ENCODE measurements at regions not wholly inside any gene's neighbourhood (a gene's known extent, or its start where the extent isn't known, plus 50 kb on each side); places are given as distances from the start of the nearest gene placed in this dataset.
"Not testable (repeated sequence)": the region's sequence is repeated elsewhere in the genome, so short reads cannot be mapped to it uniquely, and the experiment has no call there.

- not testable (repeated sequence) for TF ChIP-seq EZH2phosphoT487 (IDR thresholded peaks at IDR 0.05; ENCODE audit: insufficient read depth, low read depth); EZH2 (IDR thresholded peaks at IDR 0.05; ENCODE audit: insufficient read depth, poor library complexity, severe bottlenecking)
Measured at GRCh38 chr11:116324077-116324476, 448.7 kb downstream of the BUD13 start.

Data from GM23248 (cell line).